ENCODE measurements at regions not wholly inside any gene's neighbourhood (a gene's known extent, or its start where the extent isn't known, plus 50 kb on each side); places are given as distances from the start of the nearest gene placed in this dataset.

DNA sequence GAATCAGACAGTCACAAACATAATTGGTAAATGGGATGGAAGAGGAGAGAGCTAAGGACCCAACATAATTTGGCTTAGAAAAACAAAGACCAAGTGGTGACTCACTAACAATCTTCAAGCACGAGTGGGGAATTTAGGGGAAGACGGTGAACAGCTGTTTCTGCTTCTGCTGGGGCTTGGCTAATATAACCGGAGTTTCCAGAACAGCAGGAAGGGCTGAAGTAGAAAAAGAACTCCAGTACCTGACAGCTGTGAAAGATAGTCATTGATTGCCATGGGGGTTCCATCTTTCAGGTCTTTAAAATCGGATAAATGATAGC, 290.9 kb upstream of the LDB2 start:
- Histone ChIP-seq H3K36me3 (ENCODE audit: control insufficient read depth in 2 of 2, insufficient read depth in 2 of 2, low read length in 1 of 2) (no peaks in the 10 kb centered on the region), H3K9me3 (ENCODE audit: control insufficient read depth in 2 of 2, insufficient read depth in 1 of 2, low read length in 1 of 2) (no peaks in the 10 kb centered on the region), H3K27me3 (ENCODE audit: control insufficient read depth in 2 of 2, insufficient read depth in 1 of 2, low read length in 1 of 2) (no peaks in the 10 kb centered on the region), H3K27ac (ENCODE audit: low read depth in 1 of 2, low read length in 1 of 2) (no peak overlapping the region), H3K4me1 (ENCODE audit: control insufficient read depth in 2 of 2, insufficient read depth in 2 of 2, low read length in 2 of 2) (no peaks in the 10 kb centered on the region), H3K4me3 (ENCODE audit: low read length in 2 of 2) (no peak overlapping the region)
- 86% methylated on average over 4 of the region's 4 CpGs for WGBS
- no peak for DNase-seq (ENCODE audit: low read depth in 6 of 9, low spot score in 9 of 9)

DNA sequence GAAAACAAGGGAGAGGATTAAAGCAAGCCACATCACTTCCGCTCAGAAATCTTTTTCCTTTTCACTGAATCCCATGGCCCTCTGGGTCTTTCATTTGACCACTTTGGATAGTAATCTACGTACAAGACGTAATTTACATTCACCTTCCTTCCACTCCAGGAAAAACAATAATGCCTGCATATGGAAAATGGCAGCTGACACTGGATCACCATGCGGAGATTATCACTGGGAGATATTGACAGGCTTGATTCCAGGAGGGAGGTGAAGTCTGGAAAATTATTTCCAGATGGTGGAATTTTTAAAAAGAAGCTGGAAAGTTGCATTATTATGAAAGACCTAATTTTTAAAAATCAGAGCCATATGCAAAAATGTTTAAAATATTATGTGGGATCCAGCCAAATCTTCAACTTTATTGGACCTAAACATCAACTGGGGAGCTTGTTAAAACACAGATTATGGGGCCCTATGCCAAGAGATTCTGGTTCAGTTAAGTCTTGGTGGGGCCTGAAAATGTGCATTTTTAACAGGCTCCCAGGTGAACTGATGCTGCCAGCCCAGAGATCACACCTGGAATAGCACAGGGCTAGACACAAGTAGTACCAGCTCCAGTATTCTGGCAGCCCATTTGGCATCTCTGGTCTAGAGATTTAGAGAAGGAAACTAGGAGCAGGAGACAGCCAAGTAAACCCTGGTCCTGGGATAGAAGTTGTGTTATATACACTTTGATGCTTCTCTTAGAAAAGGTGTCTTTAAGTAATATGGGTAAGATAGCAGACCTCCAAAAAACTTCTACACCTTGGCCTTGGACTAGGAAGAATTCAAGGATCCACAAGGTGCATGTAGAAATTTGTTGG, 290.3 kb upstream of the LDB2 start:
- Histone ChIP-seq H3K27me3 (ENCODE audit: control insufficient read depth in 2 of 2, insufficient read depth in 1 of 2, low read length in 1 of 2) (no peaks in the 10 kb centered on the region), H3K4me1 (ENCODE audit: control insufficient read depth in 2 of 2, insufficient read depth in 2 of 2, low read length in 2 of 2) (no peaks in the 10 kb centered on the region), H3K4me3 (ENCODE audit: low read length in 2 of 2) (no peak overlapping the region), H3K36me3 (ENCODE audit: control insufficient read depth in 2 of 2, insufficient read depth in 2 of 2, low read length in 1 of 2) (no peaks in the 10 kb centered on the region), H3K9me3 (ENCODE audit: control insufficient read depth in 2 of 2, insufficient read depth in 1 of 2, low read length in 1 of 2) (no peaks in the 10 kb centered on the region), H3K27ac (ENCODE audit: low read depth in 1 of 2, low read length in 1 of 2) (no peak overlapping the region)
- no peak for DNase-seq (ENCODE audit: low read depth in 6 of 9, low spot score in 9 of 9)
- WGBS: 96% methylated on average over 4 of the region's 4 CpGs

DNA sequence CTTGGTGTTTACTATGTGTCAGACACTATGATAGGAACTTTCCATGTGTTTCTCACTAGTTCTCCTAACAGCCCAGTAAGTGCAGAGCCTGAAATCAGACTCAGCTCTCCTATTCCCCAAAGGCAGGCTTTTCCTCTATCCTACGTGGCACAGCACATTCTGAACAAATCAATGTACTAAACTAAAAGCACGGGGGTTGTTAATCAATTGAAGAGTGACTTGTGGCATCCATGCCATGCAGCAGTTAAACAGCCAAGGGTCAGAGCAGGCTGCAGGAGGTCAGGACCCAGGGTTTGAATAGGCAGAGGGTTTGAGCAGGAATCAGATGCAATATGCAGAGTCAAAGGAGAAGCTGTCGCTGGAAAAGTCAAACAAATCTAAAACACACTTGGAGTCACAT, 289.7 kb upstream of the LDB2 start:
- Histone ChIP-seq H3K27ac (ENCODE audit: low read depth in 1 of 2, low read length in 1 of 2) (no peak overlapping the region), H3K36me3 (ENCODE audit: control insufficient read depth in 2 of 2, insufficient read depth in 2 of 2, low read length in 1 of 2) (no peaks in the 10 kb centered on the region), H3K4me1 (ENCODE audit: control insufficient read depth in 2 of 2, insufficient read depth in 2 of 2, low read length in 2 of 2) (no peaks in the 10 kb centered on the region), H3K4me3 (ENCODE audit: low read length in 2 of 2) (no peak overlapping the region), H3K27me3 (ENCODE audit: control insufficient read depth in 2 of 2, insufficient read depth in 1 of 2, low read length in 1 of 2) (no peaks in the 10 kb centered on the region), H3K9me3 (ENCODE audit: control insufficient read depth in 2 of 2, insufficient read depth in 1 of 2, low read length in 1 of 2) (no peaks in the 10 kb centered on the region)
- no peak for DNase-seq (ENCODE audit: low read depth in 6 of 9, low spot score in 9 of 9)
- WGBS: 62% methylated on average over 3 of the region's 3 CpGs

DNA sequence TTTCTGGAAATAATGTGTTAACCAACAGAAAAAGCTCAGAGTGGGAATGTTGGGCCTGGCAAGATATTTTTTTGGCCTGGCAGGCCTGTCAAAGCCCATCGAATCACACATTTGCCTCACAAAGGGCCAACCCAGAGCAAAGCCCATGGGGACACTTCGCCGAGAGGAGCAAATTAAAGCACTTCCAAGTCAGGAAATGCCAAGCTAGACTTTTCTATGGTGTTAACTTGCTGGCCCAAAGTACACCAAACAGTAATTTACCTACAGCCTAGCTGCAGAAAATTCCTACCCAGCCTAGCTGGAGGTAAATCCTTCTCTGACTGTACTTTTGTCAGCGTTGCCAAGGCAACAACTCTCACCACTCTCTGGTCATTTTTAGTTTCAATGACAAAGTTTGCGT, 288.6 kb upstream of the LDB2 start:
- no peaks in the 10 kb centered on the region for H3K9me3 ChIP-seq (ENCODE audit: control insufficient read depth in 2 of 2, insufficient read depth in 1 of 2, low read length in 1 of 2)
- no peak for DNase-seq (ENCODE audit: low read depth in 6 of 9, low spot score in 9 of 9)
- H3K36me3 ChIP-seq (ENCODE audit: control insufficient read depth in 2 of 2, insufficient read depth in 2 of 2, low read length in 1 of 2): no peaks in the 10 kb centered on the region
- 92% methylated on average over 5 of the region's 5 CpGs for WGBS
- no peaks in the 10 kb centered on the region for H3K27me3 ChIP-seq (ENCODE audit: control insufficient read depth in 2 of 2, insufficient read depth in 1 of 2, low read length in 1 of 2)
- no peaks in the 10 kb centered on the region for H3K4me1 ChIP-seq (ENCODE audit: control insufficient read depth in 2 of 2, insufficient read depth in 2 of 2, low read length in 2 of 2)
- no peak overlapping the region for H3K4me3 ChIP-seq (ENCODE audit: low read length in 2 of 2)
- no peak overlapping the region for H3K27ac ChIP-seq (ENCODE audit: low read depth in 1 of 2, low read length in 1 of 2)

DNA sequence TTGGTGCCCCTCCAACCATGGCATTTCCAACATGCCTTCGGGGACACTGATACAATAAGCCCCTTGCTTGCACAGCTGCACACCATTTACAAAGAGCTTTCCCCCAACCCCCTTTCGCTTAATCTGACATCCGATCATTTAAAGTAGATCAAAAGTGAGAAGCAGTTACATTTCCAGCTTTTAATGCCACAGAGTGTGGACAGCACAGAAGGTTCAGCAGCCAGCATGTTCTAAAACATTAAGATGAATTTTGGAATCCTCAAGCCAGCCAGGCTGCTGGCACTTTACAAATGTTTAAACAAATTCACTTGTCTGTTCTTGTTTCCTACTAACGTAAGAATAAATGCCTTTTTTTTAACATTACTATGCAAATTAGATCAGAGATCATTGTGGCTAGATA, 284.4 kb upstream of the LDB2 start:
- H3K36me3 ChIP-seq (ENCODE audit: control insufficient read depth in 2 of 2, insufficient read depth in 2 of 2, low read length in 1 of 2): no peaks in the 10 kb centered on the region
- no peaks in the 10 kb centered on the region for H3K27me3 ChIP-seq (ENCODE audit: control insufficient read depth in 2 of 2, insufficient read depth in 1 of 2, low read length in 1 of 2)
- H3K4me1 ChIP-seq (ENCODE audit: control insufficient read depth in 2 of 2, insufficient read depth in 2 of 2, low read length in 2 of 2): no peaks in the 10 kb centered on the region
- DNase-seq (ENCODE audit: low read depth in 6 of 9, low spot score in 9 of 9): no peak
- 93% methylated on average over 4 of the region's 4 CpGs for WGBS
- H3K9me3 ChIP-seq (ENCODE audit: control insufficient read depth in 2 of 2, insufficient read depth in 1 of 2, low read length in 1 of 2): no peaks in the 10 kb centered on the region
- no peak overlapping the region for H3K27ac ChIP-seq (ENCODE audit: low read depth in 1 of 2, low read length in 1 of 2)
- no peak overlapping the region for H3K4me3 ChIP-seq (ENCODE audit: low read length in 2 of 2)

DNA sequence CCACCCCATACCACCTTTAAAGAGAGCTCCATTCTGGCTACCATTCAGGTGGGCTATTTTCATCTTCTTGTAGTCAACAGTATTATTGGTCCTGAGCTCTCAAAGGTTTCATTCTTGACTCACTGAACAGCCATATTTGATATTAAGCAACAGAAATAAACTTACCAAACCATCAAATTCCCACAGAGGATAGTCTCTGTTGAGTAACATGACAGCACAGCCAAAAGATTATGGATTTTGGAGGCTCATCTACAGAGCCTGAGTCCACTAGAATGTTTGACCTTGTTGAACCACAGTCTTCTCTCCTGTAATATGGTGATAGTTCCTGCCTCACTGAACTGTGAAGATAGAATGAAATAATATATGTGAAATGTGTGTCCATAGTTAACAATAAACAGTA, 276.3 kb upstream of the LDB2 start:
- H3K4me3 ChIP-seq (ENCODE audit: low read length in 2 of 2): no peak overlapping the region
- H3K36me3 ChIP-seq (ENCODE audit: control insufficient read depth in 2 of 2, insufficient read depth in 2 of 2, low read length in 1 of 2): no peaks in the 10 kb centered on the region
- no peak for DNase-seq (ENCODE audit: low read depth in 6 of 9, low spot score in 9 of 9)
- no peak overlapping the region for H3K27ac ChIP-seq (ENCODE audit: low read depth in 1 of 2, low read length in 1 of 2)
- H3K4me1 ChIP-seq (ENCODE audit: control insufficient read depth in 2 of 2, insufficient read depth in 2 of 2, low read length in 2 of 2): no peaks in the 10 kb centered on the region
- H3K27me3 ChIP-seq (ENCODE audit: control insufficient read depth in 2 of 2, insufficient read depth in 1 of 2, low read length in 1 of 2): no peaks in the 10 kb centered on the region
- H3K9me3 ChIP-seq (ENCODE audit: control insufficient read depth in 2 of 2, insufficient read depth in 1 of 2, low read length in 1 of 2): no peaks in the 10 kb centered on the region

DNA sequence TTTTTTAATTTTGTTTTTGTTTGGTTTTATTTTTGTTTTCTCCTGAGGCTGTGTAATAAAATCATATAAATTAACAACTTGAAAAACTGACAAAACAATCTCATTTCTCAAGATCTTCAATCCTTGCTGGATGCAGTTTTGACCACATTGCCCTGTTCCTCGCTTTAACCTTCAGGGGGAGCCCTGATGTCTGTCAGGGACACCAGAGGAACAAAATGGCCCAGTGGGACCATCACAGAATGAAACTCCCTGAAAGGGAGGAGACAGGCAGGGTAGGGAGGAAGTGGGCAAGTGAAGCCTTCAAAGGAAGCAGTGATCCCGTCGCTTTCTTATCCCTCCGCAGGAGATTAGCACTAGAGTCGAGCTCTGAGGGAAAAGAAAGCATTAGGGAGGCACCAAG, 274.9 kb upstream of the LDB2 start:
- no peaks in the 10 kb centered on the region for H3K36me3 ChIP-seq (ENCODE audit: control insufficient read depth in 2 of 2, insufficient read depth in 2 of 2, low read length in 1 of 2)
- DNase-seq (ENCODE audit: low read depth in 6 of 9, low spot score in 9 of 9): no peak
- H3K27ac ChIP-seq (ENCODE audit: low read depth in 1 of 2, low read length in 1 of 2): no peak overlapping the region
- no peaks in the 10 kb centered on the region for H3K27me3 ChIP-seq (ENCODE audit: control insufficient read depth in 2 of 2, insufficient read depth in 1 of 2, low read length in 1 of 2)
- H3K9me3 ChIP-seq (ENCODE audit: control insufficient read depth in 2 of 2, insufficient read depth in 1 of 2, low read length in 1 of 2): no peaks in the 10 kb centered on the region
- 65% methylated on average over 5 of the region's 5 CpGs for WGBS
- H3K4me3 ChIP-seq (ENCODE audit: low read length in 2 of 2): no peak overlapping the region
- H3K4me1 ChIP-seq (ENCODE audit: control insufficient read depth in 2 of 2, insufficient read depth in 2 of 2, low read length in 2 of 2): no peaks in the 10 kb centered on the region

DNA sequence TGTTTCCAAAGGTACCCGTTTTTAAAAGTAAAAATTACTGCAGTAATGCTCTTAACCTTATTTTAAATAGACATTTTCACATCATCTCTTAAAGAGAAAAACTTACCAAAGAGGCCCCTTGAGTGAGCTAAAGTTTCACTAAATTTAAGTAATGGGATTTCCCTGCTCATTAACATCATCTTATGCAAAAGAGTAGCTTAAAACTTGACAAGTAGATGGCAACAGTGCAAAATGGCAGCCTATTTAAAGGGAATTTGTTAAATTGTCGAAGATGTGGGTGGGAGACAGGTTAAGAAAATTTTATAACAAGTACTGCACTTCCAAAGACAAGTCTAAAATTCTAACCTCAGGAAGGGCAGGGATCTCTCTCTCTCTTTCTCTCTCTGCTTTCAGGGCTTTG, 271.7 kb upstream of the LDB2 start:
- no peaks in the 10 kb centered on the region for H3K4me1 ChIP-seq (ENCODE audit: control insufficient read depth in 2 of 2, insufficient read depth in 2 of 2, low read length in 2 of 2)
- no peak overlapping the region for H3K4me3 ChIP-seq (ENCODE audit: low read length in 2 of 2)
- no peak overlapping the region for H3K27ac ChIP-seq (ENCODE audit: low read depth in 1 of 2, low read length in 1 of 2)
- no peaks in the 10 kb centered on the region for H3K27me3 ChIP-seq (ENCODE audit: control insufficient read depth in 2 of 2, insufficient read depth in 1 of 2, low read length in 1 of 2)
- no peak for DNase-seq (ENCODE audit: low read depth in 6 of 9, low spot score in 9 of 9)
- WGBS: 76% methylated on average over 2 of the region's 2 CpGs
- H3K36me3 ChIP-seq (ENCODE audit: control insufficient read depth in 2 of 2, insufficient read depth in 2 of 2, low read length in 1 of 2): no peaks in the 10 kb centered on the region
- H3K9me3 ChIP-seq (ENCODE audit: control insufficient read depth in 2 of 2, insufficient read depth in 1 of 2, low read length in 1 of 2): no peaks in the 10 kb centered on the region

DNA sequence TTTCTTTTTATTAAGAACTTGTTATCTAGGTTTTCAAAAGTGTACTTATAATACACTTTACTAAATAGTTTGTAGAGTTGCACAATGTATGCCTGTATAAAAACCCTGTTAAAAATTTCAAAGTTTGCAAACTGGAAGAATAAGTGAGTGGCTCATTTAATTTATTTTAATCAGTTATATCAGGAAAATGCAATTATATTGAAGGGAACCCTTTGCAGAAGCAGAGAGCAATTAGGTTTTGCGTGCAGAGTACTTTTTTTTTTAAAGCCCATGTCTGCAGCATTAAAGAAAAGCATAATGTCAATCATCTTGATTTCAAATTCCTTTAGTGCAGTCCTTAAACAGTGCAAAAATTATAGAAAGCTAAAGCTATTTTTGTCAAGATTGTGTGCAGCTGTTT, 271.3 kb upstream of the LDB2 start:
- Histone ChIP-seq H3K36me3 (ENCODE audit: control insufficient read depth in 2 of 2, insufficient read depth in 2 of 2, low read length in 1 of 2) (no peaks in the 10 kb centered on the region), H3K27ac (ENCODE audit: low read depth in 1 of 2, low read length in 1 of 2) (no peak overlapping the region), H3K27me3 (ENCODE audit: control insufficient read depth in 2 of 2, insufficient read depth in 1 of 2, low read length in 1 of 2) (no peaks in the 10 kb centered on the region), H3K4me3 (ENCODE audit: low read length in 2 of 2) (no peak overlapping the region), H3K4me1 (ENCODE audit: control insufficient read depth in 2 of 2, insufficient read depth in 2 of 2, low read length in 2 of 2) (no peaks in the 10 kb centered on the region), H3K9me3 (ENCODE audit: control insufficient read depth in 2 of 2, insufficient read depth in 1 of 2, low read length in 1 of 2) (no peaks in the 10 kb centered on the region)
- no peak for DNase-seq (ENCODE audit: low read depth in 6 of 9, low spot score in 9 of 9)
- 96% methylated on average over 1 of the region's 1 CpG for WGBS

DNA sequence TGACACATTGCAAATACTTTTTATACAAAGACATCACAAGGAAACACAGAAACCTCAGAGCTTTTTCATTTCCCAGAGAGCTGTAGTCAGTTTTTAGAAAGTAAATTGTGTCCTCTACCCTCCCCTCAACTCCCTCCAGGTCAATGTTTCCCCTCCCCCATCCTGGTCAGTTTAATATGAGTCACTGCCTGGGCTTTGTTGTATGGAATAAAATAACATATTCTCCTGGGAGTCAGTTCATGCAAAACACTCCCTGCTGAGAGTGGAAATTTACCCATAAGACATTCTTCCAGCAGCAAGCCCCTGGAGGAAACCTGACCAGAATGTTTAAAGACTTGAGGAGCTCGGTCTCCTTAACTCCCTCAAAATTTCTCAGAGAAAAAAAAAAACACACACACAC, 270.1 kb upstream of the LDB2 start:
- 85% methylated on average over 1 of the region's 1 CpG for WGBS
- no peaks in the 10 kb centered on the region for H3K27me3 ChIP-seq (ENCODE audit: control insufficient read depth in 2 of 2, insufficient read depth in 1 of 2, low read length in 1 of 2)
- no peak for DNase-seq (ENCODE audit: low read depth in 6 of 9, low spot score in 9 of 9)
- H3K27ac ChIP-seq (ENCODE audit: low read depth in 1 of 2, low read length in 1 of 2): no peak overlapping the region
- H3K4me1 ChIP-seq (ENCODE audit: control insufficient read depth in 2 of 2, insufficient read depth in 2 of 2, low read length in 2 of 2): no peaks in the 10 kb centered on the region
- H3K4me3 ChIP-seq (ENCODE audit: low read length in 2 of 2): no peak overlapping the region
- peaks cover 0 to 7% of the 10 kb centered on the region in 2 donors for H3K9me3 ChIP-seq (ENCODE audit: control insufficient read depth in 2 of 2, insufficient read depth in 1 of 2, low read length in 1 of 2)
- no peaks in the 10 kb centered on the region for H3K36me3 ChIP-seq (ENCODE audit: control insufficient read depth in 2 of 2, insufficient read depth in 2 of 2, low read length in 1 of 2)

All from thymus (tissue), 11 donors.